GM18505 (cell line): ENCODE measurements at regions not wholly inside any gene's neighbourhood (a gene's known extent, or its start where the extent isn't known, plus 50 kb on each side); places are given as distances from the start of the nearest gene placed in this dataset.

Source experiments
- ATAC-seq: cut with Tn5 transposase; IDR thresholded peaks from one replicate; pipeline ENCODE4 v1.9.1; 2021; ENCODE audit not compliant: unreplicated experiment
- POLR2A ChIP-seq: IDR thresholded peaks from 4 replicates; pipeline ENCODE4 v1.6.1; 2011; ENCODE audit warnings: borderline replicate concordance; ENCODE audit not compliant: insufficient read depth, insufficient read length; ENCODE audit errors: extremely low read depth

- no peak for TF ChIP-seq POLR2A
- ATAC-seq: no peak
These were observed 78.5 kb downstream of the KIF4B start for GRCh38 chr5:155091768-155092717.

- TF ChIP-seq POLR2A: no peak
- no peak for ATAC-seq
These were observed 80.9 kb downstream of the KIF4B start for GRCh38 chr5:155094455-155094854.

GRCh38 chr5:155097995-155098394, 84.4 kb downstream of the KIF4B start:
- no peak for ATAC-seq
- TF ChIP-seq POLR2A: no peak

GRCh38 chr5:155098433-155098832, 84.9 kb downstream of the KIF4B start:
- no peak for ATAC-seq
- no peak for TF ChIP-seq POLR2A

- TF ChIP-seq POLR2A: no peak
- no peak for ATAC-seq
These were observed 88.1 kb downstream of the KIF4B start for GRCh38 chr5:155101697-155102096.

GRCh38 chr5:155103146-155103545, 89.6 kb downstream of the KIF4B start:
- no peak for TF ChIP-seq POLR2A
- no peak for ATAC-seq

GRCh38 chr5:155104441-155104840, 90.9 kb downstream of the KIF4B start:
- TF ChIP-seq POLR2A: no peak
- ATAC-seq: no peak

- TF ChIP-seq POLR2A: no peak
- no peak for ATAC-seq
These were observed 92.7 kb downstream of the KIF4B start for GRCh38 chr5:155106221-155106620.

- no peak for ATAC-seq
- no peak for TF ChIP-seq POLR2A
These were observed 100.3 kb downstream of the KIF4B start for GRCh38 chr5:155113888-155114287.

- no peak for ATAC-seq
- TF ChIP-seq POLR2A: no peak
These were observed 101.1 kb downstream of the KIF4B start for GRCh38 chr5:155114655-155115054.

- TF ChIP-seq POLR2A: no peak
- no peak for ATAC-seq
These were observed 103.1 kb downstream of the KIF4B start for GRCh38 chr5:155116456-155117251.

- no peak for TF ChIP-seq POLR2A
- no peak for ATAC-seq
These were observed 112.1 kb downstream of the KIF4B start for GRCh38 chr5:155125551-155126095.

- TF ChIP-seq POLR2A: no peak
- ATAC-seq: no peak
These were observed 113.0 kb downstream of the KIF4B start for GRCh38 chr5:155126573-155126972.

GRCh38 chr5:155127552-155127951, 114.0 kb downstream of the KIF4B start:
- ATAC-seq: no peak
- TF ChIP-seq POLR2A: no peak

- TF ChIP-seq POLR2A: no peak
- no peak for ATAC-seq
These were observed 115.4 kb downstream of the KIF4B start for GRCh38 chr5:155128786-155129512.
